ENCODE measurements at regions not wholly inside any gene's neighbourhood (a gene's known extent, or its start where the extent isn't known, plus 50 kb on each side); places are given as distances from the start of the nearest gene placed in this dataset.
"Not testable (repeated sequence)": the region's sequence is repeated elsewhere in the genome, so short reads cannot be mapped to it uniquely, and the experiment has no call there.

DNA sequence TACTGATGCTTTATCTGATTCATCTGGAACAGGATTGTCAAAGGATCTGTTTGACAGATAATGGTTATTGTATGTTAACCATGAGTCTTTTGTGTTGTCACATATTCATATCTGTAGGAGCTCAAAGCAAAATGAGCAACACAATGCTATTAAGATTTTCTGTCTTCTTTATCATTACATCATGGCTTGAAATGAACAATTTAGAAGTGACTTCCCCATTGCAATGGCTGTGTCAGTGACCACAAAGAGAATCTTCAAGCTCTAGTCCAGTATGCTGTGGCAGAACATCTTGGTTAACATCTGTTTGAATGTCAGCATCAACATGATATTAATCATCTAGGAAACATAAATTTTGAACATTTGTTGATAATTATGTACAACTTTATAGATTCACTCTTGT lies 1148.5 kb downstream of the PLA2G4A start:
- no peak for DNase-seq

DNA sequence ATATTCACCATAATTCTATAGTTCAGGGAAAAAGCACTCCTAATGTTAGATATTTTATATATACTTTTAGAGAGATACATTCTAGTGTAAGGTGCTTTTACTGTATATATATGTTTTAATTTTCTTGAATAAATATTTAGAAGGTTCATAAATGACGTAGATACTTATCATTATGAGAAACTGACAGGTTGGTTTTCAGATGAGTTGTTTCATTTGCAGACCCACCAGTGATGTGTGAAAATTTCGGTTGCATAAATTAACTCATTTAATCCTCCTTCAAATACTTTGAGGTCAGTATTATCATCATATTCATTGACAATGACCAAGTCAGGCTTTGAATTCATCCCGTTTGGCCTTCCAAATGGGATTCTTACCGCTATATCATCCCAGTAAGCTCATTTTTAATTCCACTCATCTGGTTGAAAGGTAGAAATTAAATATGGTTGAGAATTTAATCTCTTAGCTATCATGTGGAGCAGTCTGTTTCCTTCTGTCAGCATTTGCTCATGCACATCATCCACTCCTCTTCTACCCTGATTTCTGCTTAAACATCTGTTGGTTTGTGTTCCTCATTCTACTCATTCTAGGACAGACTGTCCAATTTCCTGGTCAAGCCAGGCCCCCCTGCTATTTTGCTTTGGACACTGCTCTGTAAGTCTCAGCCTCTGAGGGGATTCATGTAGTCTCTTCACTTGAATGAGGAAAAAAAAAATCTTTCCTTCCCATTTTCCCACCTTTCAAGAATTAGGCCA lies 1156.6 kb downstream of the PLA2G4A start:
- no peak for DNase-seq

DNA sequence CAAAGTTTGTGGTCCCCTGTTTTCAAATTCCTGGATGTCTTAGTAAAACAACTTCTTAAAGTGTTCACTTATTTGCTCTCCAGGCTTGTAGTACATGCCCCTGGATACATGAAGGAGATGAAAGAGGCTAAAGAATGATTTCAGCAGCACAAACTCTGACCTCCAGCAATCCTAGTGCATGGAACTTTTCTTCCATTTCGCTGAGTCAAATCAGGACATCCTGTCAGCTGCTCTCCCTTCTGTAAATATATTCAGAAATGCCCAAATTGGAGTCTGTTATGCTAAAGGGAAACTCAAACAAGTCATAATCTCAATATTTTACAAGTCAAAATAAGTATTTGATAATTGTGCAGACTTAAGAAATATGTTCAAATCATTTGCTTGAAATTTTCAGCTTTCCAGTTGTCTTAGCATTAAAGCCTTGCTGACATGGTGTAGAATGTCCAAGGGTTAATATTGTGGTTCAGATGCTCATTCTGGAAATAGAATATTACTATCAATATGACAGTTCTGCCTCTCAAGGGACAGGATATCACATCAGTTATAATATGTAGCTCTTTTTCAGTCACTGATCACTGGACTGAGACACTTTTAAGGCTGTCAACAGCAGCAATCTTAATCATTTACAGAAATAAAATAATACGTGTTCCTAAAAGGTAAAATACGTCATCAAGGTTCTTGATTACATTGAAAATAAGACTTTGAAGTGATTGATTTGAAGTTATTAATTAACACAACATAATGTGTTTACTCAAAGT lies 1157.3 kb downstream of the PLA2G4A start:
- no peak for DNase-seq

DNA sequence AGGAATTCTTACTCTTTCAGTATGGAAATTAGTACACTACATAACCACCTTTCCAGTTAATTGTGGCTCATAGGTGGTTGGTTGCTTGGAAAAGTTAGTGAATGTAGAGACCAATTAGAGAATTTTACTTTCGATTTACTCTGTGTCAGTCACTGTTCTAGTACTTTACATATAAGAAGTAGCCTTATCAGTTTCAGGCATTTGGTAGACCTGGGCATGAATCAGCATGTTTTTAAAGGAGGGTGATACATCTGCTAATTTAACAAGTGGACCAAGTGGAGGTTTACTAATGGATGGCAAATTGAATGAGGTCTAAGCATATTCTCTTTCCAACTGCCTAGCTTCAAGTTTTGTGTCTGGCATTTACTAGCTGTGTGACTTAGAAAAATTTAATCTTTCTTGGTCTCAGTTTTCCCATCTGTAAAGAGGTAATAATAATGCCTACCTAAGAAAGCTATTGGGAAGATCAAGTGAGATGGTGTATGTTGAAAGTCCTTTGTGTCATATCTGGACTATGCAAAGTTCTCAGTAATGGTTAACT lies 1158.6 kb downstream of the PLA2G4A start:
- no peak for DNase-seq

DNA sequence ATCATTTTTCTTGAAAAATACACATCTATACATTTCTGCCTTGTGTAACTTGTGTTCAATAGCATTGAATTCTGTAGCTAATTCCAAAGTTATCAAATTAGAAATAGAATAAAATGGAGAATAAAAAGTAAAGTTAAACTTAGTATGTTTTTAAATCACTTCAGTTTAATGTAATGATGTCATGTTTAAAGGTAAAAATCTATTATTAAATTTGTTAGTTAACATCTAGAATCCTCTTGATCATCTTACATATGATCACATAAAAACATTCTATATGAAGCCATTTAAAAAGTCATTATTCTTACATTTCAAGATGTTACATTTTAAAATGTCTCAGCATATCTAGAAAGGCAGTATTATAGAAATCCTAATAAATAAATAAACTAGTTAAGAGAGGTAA lies 1163.2 kb downstream of the PLA2G4A start:
- no peak for DNase-seq

DNA sequence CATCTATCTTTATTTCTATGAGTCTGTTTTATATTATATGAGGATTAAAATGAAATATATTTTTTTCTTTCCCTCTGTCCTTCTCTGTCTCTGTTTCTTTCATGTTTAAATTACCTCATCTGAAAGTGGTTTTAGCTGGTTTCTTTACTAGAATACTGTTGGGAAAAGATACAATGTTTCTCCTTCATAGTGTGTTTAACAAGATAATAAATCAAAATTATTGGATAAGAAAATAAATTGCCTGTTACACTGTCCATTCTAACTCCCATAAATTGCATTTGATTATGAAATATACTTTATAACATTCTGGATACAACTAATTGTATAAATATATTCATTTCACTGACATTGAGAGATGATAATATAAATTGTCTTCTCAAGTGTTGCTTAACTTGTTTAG lies 1168.0 kb downstream of the PLA2G4A start:
- DNase-seq: no peak

DNA sequence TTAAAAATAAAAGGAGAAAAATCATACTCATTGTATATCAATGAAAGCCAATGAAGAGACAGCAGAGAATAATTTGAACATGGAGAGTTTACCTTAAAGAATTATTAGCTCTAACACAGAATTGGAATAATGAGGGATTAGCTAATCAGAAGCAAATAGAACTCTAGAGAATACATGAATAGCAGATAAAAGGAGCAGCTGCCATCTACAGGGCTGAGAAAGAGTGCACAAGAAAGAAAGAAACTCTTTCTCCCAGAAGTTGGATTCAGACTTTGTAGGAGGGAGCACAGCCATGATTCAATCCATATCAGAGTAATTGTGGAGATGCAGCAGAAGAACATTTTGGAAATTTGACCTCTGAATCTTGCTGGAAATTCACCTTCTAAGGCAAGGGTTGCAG lies 1171.2 kb downstream of the PLA2G4A start:
- DNase-seq: peak; percentile 1

DNA sequence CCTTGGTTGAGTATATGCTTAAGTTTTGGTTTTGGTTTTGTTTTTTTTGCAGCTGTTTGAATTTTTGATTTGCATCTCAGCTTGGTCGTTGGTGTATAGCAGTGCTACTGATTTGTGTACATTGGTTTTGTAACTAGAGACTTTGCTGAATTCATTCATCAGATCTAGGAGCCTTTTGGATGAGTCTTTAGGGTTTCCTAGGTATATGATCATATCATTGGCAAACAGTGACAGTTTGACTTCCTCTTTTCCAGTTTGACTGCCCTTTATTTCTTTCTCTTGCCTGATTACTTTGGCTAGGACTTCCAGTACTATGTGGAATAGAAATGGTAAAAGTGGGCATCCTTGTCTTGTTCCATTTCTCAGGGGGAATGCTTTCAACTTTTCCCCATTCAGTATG lies 1174.9 kb downstream of the PLA2G4A start:
- DNase-seq: not testable (repeated sequence)

DNA sequence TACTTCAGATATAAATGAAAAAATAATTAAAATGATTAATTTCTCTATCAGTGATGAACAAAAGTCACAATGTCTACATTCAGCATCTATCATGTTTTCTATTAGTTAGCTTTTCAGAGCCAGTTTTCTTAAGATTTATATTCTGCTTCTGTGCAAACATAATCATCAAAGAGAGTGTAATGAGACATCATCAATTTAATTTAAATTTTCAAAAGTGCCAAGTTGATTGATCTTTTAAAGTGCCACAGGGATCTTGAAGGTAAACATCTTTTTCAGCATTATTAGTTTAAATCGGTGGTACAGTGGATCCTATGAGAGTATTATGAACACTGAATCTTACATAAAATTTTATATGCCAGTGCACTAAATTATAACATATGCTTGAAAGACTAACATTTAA lies 1176.1 kb downstream of the PLA2G4A start:
- no peak for DNase-seq

DNA sequence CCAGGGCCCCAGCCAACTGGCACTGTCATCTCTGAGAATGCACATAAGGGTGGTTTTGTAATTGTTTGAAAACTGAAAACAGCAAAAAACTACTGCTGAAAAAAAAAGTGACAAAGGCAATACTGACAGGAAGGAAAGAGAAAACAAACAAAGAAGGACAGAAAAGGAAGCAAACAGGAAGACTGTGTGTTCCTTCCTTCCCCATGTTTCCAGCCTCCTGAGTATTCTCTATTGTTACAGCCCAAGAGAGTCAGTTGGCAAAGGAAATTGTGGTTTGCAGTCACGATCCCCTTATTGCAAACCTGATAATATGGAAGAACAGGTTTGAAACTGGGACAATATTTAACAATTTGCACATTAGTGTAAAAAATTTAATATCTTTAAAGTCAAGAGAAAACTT lies 1177.6 kb downstream of the PLA2G4A start:
- no peak for DNase-seq

DNA sequence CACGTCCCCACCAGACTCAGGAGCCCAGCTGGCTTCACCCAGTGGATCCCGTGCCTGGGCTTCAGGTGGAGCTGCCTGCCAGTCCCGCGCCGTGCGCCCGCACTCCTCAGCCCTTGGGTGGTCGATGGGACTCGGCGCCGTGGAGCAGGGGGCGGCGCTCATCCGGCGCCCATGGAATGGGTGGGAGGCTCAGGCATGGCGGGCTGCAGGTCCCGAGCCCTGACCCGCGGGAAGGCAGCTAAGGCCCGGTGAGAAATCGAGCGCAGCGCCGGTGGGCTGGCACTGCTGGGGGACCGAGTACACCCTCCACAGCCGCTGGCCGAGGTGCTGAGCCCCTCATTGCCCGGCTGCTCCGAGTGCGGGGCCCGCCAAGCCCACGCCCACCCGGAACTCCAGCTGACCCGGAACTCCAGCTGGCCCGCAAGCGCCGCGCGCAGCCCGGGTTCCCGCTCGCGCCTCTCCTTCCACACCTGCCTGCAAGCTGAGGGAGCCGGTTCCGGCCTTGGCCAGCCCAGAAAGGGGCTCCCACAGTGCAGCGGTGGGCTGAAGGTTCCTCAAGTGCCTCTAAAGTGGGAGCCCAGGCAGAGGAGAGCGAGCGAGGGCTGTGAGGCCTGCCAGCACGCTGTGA lies 1184.6 kb downstream of the PLA2G4A start:
- DNase-seq: not testable (repeated sequence)

DNA sequence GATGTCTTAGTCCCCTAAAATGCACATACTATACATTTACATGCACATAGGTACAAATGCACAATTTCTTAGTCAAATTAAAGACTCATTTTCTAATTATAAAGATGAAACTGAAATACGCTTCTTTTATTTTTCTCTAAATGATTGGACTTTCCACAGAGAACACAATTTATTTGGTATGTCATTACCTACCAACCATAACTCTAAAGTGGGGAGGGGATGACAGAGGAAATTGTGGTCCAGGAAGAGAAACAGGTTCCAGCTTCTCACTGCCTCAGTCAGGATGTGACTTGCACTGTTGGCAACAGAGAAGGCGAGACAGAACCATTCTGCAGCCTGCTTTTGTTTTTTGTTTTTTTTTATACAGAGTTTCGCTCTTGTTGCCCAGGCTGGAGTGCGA lies 1189.2 kb downstream of the PLA2G4A start:
- no peak for DNase-seq

DNA sequence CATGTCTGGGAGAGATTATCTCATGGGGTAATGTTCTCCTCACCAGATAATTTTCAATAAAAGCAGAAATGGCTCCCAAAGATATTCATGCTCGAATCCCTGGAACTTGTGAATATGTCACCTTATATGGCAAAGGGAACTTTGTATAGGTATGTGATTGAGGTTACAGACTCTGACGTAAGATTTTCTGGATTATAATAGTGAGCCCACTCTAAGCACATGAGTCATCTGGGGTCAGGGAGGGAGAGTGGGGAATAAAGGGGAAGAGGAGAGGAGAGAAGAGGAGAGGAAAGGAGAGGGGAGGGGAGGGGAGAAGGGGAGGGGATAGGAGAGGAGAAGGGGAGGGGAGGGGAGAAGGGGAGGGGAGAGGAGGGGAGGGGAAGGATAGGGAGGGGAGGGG lies 1193.9 kb downstream of the PLA2G4A start:
- DNase-seq: peak; percentile 21

DNA sequence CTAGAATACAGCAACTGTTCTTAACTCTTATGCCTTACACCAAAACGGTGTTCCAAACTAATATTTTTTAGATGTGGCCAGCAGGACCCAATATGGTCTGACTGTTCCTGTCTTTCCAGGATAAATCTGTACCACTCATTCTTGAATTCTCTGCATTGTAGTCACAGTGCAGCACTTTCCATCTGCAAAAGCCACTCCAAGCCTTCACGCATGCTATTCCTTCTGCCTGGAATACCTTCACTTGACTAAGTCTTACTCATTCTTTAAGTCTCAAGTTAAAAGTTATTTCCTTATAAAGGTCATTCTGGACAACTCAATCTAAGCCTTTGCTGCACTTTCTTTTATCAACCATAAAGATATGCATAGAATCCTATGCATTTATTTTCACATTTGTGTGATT lies 1194.5 kb downstream of the PLA2G4A start:
- DNase-seq: peak; percentile 39

DNA sequence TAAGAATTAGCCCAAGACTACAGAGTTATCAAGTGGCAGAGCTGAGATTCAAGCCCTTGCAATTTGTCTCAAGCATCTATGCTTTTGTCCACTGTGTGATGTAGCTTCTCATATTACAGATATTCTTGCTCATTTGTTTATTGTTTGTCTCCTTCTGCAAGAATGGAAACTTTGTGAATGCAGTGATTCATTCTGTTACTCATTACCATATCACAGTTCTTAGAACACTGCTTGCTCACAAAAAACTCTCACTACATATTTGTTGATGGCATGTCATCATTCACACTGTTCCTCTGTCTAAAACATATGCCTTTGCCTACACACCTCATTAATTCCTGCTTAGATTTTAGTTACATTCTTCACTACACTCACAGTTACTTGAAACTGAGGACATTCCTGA lies 1198.9 kb downstream of the PLA2G4A start:
- DNase-seq: peak; percentile 83

DNA sequence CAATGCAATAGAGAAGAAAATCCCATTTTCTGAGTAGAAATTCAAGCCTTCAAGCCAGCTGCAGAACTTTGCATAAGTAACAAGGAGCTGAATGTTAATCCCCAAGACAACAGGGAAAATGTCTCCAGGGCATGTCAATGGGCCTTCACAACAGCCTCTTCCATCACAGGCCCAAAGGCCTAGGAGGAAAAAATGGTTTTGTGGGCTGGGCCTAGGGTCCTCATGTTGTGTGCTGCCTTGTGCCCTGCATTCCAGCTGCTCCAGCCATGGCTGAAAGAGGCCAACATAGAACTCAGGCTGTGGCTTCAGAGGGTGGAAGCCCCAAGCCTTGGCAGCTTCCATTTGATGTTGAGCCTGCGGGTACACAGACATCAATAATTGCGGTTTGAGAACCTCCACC lies 1208.8 kb downstream of the PLA2G4A start:
- DNase-seq: not testable (repeated sequence)

DNA sequence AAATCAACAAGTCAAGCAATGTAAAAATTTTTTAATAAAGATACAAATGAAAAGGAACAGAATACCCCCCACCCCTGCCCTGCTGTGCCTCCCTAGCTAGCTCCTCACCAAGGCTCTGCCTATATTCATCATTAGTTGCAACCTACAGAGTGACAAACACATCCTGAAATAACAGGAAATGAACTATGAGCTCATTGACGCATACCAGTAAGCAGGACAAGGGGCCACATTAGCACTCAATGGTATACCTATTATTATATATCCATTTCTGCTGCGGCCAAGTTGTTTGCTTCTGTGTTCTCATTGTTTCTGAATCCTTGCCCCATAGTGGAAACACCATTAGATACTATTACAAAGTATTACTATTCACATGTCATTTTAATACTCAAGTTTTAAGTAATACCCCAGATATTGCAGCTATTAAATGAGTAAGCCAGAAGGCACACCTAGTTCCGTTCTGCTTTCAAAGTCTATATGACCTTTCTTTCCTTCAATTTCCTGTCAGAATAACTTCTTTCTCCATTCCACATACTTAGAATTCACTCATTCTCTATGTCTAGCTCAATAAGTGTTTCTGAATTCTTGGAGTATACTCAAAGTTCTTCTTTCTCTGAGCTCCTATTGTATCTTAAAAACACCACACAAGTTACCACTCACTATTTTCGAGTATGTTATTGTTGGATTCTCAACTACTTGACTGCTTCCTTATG lies 1214.9 kb downstream of the PLA2G4A start:
- DNase-seq: no peak

DNA sequence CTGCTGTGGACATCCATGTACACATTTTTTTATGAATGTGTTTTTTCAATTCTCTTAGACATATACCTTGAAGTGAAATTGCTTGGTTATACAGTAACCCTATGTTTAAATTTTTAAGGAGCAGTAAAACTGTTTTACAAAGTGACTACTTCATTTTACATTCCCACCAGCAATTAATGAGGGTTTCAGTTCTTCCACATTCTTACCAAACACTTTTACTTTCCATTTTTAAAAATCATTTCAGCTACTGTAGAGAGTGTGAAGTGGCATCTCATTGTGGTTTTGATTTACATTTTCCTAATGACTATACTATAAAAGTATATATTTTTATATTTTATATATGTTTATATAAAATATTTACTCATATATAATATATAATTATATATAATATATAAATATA lies 1221.5 kb downstream of the PLA2G4A start:
- DNase-seq: no peak

DNA sequence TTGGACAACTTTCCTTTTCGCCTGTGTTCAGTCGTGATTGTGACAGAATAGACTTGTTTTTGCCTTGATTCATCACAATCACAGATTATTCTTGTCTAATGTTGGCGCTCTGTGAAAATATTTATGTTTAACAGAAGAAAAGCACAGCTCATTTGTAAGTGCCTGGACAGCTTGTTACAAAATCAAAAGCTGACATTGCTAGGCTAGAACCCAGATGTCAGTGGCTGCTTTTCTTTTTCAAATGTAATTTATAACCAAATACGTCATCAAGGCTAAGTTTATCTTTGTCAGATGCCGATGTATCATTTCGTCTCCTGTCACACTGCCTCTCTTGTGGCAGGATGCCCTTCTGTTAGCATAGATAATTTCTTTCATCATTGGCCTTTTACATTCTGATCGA lies 1227.3 kb downstream of the PLA2G4A start:
- peak; percentile 7 for DNase-seq

DNA sequence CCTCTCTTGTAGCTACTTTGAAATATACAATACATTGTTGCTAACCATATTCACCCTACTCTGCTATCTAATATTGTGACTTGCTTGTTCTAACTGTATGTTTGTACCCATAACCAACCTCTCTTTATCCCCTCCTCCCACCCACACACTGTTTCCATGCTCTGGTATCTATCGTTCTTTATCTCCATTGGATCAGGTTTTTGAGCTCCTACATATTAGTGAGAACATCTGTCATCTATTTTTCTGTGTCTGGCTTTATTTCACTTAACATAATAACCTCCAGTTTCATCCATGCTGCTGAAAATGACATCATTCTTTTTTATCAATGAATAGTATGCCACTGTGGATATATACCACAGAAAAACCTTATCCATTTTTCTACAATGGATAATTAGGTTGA lies 1230.1 kb downstream of the PLA2G4A start:
- no peak for DNase-seq

DNA sequence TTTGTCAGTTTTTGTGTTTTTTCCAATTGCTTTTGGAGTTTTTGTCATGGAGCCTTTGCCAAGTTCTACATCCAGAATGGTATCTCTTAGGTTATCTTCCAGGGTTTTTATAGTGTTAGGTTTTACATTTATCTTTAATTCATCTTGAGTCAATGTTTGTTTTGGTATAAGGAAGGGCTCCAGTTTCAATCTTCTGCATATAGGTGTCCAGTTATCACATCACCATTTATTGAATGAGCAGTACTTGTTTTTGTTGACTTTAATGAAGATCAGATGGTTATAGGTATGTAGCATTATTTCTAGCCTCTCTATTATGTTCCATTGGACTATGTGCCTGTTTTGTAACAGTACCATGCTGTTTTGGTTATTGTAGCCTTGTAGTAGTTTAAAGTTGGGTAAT lies 1233.1 kb downstream of the PLA2G4A start:
- no peak for DNase-seq

DNA sequence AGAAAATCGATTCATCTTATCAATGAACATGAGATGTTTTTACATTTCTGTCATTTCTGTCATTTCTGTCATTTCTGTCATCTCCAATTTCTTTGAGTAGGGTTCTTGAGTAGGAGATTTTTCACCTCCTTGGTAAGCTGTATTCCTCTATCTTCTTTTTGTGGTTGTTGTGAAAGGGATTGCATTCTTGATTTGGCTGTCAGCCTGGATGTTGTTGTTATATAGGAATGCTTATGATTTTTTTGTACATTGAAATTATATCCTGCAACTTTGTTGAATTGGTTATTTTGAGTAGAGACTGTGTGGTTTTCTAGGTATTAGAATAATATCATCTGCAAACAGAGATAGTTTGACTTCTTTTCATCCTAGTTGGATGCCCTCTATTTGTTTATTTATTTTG lies 1233.7 kb downstream of the PLA2G4A start:
- no peak for DNase-seq

DNA sequence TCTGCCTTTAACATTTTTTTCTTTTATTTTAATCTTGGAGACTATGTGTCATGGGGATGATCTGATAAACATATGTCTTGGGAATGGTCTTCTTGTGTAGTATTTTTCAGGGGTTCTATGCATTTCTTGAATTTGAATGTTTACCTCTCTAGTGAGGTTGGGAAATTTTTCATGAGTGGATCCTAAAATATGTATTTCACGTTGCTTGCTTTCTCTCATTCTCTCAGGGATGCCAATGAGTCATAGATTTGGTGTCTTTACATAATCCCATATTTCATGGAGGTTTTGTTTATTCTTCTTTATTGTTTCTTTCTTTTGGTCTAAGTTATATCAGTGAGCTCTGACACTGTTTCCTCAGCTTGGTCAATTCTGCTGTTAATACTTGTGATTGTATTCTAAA lies 1237.2 kb downstream of the PLA2G4A start:
- DNase-seq: peak; percentile 10
